ENCODE measurements at regions not wholly inside any gene's neighbourhood (a gene's known extent, or its start where the extent isn't known, plus 50 kb on each side); places are given as distances from the start of the nearest gene placed in this dataset.

DNA sequence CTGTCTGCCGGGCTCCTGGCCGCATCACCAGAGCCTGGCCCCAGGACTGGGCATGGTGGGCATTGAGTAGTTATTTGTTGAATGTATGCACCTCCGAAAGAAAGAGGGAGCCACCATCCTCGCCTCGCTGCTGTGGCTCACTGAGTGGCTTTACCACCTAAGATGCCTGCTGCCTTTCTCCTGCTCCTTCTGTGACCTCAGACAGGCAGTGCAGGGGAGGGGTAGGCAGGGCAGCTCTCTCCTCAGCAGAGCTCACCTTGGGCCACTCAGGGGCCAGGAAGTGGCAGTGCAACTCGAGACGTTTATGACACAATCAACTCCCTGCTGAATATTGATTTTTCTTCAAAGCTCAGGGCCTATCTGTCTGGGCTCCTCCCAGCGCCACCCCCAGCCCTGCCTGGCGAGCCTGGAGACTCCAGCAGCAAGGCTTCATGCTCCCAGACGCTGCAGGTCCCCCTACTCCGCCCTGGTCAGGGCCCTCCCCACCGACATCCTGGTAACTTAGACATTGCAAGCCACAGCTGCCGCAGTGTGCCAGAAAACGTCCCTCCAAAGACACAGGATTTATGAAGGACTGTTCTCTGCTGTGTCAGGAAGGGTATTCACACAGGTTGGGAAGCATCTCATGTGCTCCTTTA is 84.3 kb upstream of the DIO3 start:
- H3K9ac ChIP-seq (ENCODE audit: low read depth, low read length) = no peak overlapping the region

DNA sequence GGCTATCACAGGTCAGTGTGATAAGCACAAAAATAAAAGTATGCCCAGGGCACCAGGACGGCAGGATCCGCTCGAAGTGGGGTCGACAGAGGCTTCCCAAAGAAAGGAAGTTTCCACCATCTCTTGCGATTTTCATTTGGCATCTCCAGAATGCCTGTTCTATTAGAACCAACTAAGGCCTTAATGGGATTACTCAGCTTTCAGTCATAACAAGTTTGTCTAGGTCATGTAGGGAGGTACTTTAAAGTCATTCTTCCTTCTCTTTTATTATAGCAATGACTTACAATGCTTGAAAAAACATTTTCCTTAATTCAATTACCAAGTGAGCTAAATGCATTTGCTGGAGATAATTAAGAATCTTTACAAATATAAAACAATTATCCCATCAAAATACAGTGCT is 83.6 kb upstream of the DIO3 start:
- Histone ChIP-seq H3K27me3 (ENCODE audit: control insufficient read depth, insufficient read depth, low read length) (no peaks in the 10 kb centered on the region), H3K9ac (ENCODE audit: low read depth, low read length) (no peak overlapping the region), H3K4me1 (ENCODE audit: control insufficient read depth, insufficient read depth, low read length) (peaks cover 5% of the 10 kb centered on the region), H3K4me3 (ENCODE audit: low read depth, low read length) (no peak overlapping the region), H3K9me3 (ENCODE audit: control insufficient read depth, insufficient read depth, low read length) (no peaks in the 10 kb centered on the region), H3K36me3 (ENCODE audit: control insufficient read depth, insufficient read depth, low read length) (no peaks in the 10 kb centered on the region)

More for the DNA sequence above, 84.3 kb upstream of the DIO3 start:
- no peaks in the 10 kb centered on the region for H3K36me3 ChIP-seq (ENCODE audit: control insufficient read depth, insufficient read depth, low read length)
- H3K4me1 ChIP-seq (ENCODE audit: control insufficient read depth, insufficient read depth, low read length) = peaks cover 5% of the 10 kb centered on the region
- H3K9me3 ChIP-seq (ENCODE audit: control insufficient read depth, insufficient read depth, low read length) = no peaks in the 10 kb centered on the region
- no peaks in the 10 kb centered on the region for H3K27me3 ChIP-seq (ENCODE audit: control insufficient read depth, insufficient read depth, low read length)
- H3K4me3 ChIP-seq (ENCODE audit: low read depth, low read length) = no peak overlapping the region

DNA sequence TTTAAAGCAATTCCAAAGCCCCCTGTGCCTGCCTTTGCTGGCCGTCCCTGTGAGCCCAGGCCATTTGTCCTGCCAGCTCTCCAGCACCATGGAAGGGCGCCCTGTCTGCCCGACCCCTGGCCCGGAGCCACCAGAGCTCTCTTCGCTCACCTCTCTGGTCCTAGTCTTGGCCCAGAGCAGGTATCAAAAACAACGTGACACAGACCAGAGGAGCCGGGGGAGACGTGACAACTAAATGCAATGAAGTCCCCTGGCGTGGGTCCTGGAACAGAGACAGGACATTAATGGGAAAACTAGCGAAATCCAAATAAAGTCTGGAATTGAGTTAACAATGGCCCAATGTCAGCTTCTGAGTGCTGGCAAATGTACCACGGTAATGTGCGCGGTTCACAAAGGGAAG is 83.2 kb upstream of the DIO3 start:
- Histone ChIP-seq H3K36me3 (ENCODE audit: control insufficient read depth, insufficient read depth, low read length) (no peaks in the 10 kb centered on the region), H3K4me3 (ENCODE audit: low read depth, low read length) (no peak overlapping the region), H3K4me1 (ENCODE audit: control insufficient read depth, insufficient read depth, low read length) (peaks cover 5% of the 10 kb centered on the region), H3K27me3 (ENCODE audit: control insufficient read depth, insufficient read depth, low read length) (no peaks in the 10 kb centered on the region), H3K9me3 (ENCODE audit: control insufficient read depth, insufficient read depth, low read length) (no peaks in the 10 kb centered on the region), H3K9ac (ENCODE audit: low read depth, low read length) (no peak overlapping the region)

DNA sequence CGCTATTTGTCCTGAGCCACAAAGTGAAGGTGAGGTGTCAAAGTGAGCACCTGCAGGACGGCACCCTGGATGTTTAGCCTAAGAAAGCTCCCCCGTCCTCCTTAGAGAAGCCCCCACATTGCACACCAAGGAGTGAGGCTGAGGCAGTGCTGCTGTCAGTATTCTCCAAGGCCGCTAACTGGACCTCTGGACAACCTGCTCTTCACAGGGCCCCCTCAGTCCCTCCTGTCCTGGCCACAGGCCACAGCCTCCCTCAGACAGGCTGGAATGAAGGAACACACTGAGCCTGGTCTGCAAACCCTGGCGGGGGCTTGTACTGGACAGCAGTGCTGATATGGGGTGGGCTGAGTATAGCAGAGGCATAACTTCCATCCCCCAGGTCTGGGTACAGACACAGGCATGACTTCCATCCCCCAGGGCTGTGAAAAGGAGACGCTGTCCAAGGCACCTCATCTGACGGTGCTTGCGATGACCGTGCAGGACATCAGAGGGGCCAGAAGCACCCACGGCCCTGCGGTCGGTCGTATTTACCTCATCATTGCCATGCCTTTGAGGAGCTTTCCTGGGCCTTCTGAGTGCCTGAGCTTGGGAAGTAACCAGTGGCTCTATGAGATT is 82.4 kb upstream of the DIO3 start:
- H3K4me3 ChIP-seq (ENCODE audit: low read depth, low read length) = no peak overlapping the region
- H3K36me3 ChIP-seq (ENCODE audit: control insufficient read depth, insufficient read depth, low read length) = no peaks in the 10 kb centered on the region
- no peaks in the 10 kb centered on the region for H3K27me3 ChIP-seq (ENCODE audit: control insufficient read depth, insufficient read depth, low read length)
- H3K9ac ChIP-seq (ENCODE audit: low read depth, low read length) = no peak overlapping the region
- no peaks in the 10 kb centered on the region for H3K9me3 ChIP-seq (ENCODE audit: control insufficient read depth, insufficient read depth, low read length)
- H3K4me1 ChIP-seq (ENCODE audit: control insufficient read depth, insufficient read depth, low read length) = peaks cover 5% of the 10 kb centered on the region

DNA sequence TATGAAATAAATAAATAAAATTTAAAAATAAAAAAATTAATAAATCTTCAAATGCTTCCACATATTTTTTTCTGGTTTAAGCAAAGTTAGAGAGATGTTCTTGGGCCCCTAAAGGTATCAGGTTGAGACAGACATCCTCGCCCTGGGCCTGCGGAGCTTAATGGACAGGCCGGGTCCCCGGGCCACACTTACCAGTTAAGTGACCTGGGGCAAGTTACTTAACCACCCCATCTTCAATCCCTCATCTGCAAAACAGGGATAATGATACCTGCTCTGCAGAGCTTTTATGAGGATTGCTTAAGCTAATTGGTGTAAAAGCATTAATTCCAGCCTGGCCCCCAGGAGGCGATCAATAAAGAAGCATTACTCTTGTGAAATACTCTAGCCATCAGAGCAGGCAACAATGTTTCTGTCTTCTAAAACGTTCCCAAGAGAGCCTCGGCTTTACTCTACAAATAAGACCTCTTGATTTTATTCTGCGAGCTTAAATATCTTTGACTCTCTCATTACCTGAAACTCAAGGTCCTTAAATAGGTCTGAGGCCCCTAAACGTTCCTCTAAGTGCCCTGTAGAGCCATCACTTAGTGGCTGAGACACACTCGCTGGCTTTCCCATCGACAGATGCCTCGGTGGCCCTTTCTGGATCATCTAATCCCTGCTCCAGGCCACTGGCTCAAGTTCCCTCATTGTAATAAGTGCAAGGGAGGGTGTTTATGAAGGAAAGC is 81.1 kb upstream of the DIO3 start:
- no peaks in the 10 kb centered on the region for H3K36me3 ChIP-seq (ENCODE audit: control insufficient read depth, insufficient read depth, low read length)
- H3K9me3 ChIP-seq (ENCODE audit: control insufficient read depth, insufficient read depth, low read length) = no peaks in the 10 kb centered on the region
- H3K4me3 ChIP-seq (ENCODE audit: low read depth, low read length) = no peak overlapping the region
- H3K9ac ChIP-seq (ENCODE audit: low read depth, low read length) = no peak overlapping the region
- peaks cover 5% of the 10 kb centered on the region for H3K4me1 ChIP-seq (ENCODE audit: control insufficient read depth, insufficient read depth, low read length)
- no peaks in the 10 kb centered on the region for H3K27me3 ChIP-seq (ENCODE audit: control insufficient read depth, insufficient read depth, low read length)

DNA sequence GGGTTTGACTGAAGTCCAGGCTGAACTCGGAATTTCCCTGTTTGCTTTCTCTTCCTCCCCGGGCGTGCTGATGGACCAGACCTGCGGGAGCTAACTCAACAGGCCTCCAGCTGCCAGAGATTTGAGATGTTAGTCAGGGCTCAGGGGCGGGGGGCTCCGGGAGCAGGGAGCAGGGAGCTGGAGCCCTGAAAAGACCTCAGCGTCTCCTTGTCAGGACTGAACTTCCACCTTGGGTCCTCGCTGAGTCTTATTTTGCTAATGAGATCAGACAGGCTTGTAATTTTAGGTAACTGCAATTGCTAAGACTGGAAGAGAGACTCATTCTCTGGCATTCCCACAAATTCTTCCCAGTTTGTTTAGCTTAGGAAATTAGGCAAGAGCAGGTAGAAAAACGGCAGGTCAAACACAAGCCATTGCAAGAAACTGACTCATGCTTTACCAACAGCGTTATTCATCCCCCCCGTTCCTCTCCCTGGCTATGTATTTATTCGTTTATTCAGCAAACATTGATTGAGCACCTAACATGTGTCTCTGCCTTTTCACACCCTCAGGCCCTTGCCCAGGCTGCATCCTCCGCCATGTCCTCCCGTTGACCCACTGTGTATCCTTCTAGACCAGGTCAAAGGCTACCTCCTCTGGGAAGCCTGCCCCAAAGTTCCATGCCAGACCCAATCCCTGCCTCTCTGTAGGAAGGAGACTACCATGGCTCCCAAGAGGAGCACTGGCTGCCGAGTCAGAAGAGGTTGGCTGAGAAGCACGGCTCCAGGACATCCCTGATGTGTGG is 80.4 kb upstream of the DIO3 start:
- Histone ChIP-seq H3K4me1 (ENCODE audit: control insufficient read depth, insufficient read depth, low read length) (peaks cover 5% of the 10 kb centered on the region), H3K27me3 (ENCODE audit: control insufficient read depth, insufficient read depth, low read length) (no peaks in the 10 kb centered on the region), H3K4me3 (ENCODE audit: low read depth, low read length) (no peak overlapping the region), H3K36me3 (ENCODE audit: control insufficient read depth, insufficient read depth, low read length) (no peaks in the 10 kb centered on the region), H3K9ac (ENCODE audit: low read depth, low read length) (no peak overlapping the region), H3K9me3 (ENCODE audit: control insufficient read depth, insufficient read depth, low read length) (no peaks in the 10 kb centered on the region)

DNA sequence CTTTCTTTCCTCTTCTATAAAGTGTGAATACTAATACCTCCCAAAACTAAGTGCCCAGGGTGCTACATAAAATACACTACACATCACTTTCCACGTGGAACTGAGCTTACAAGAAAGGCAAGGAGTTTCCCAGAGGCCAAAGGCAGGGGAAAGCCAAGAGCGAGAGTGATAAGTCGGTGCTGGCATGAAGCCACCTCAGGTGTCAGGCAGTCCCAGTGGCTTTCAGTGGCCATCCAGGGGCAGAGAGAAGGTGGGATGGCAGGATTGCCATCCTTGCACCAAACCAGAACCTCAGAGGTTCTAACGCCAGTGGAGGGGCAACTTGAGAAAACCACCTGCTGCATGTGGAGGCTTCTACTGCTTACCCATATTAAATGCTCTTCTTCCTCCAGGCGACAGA is 79.7 kb upstream of the DIO3 start:
- Histone ChIP-seq H3K4me1 (ENCODE audit: control insufficient read depth, insufficient read depth, low read length) (peaks cover 5% of the 10 kb centered on the region), H3K9ac (ENCODE audit: low read depth, low read length) (no peak overlapping the region), H3K36me3 (ENCODE audit: control insufficient read depth, insufficient read depth, low read length) (no peaks in the 10 kb centered on the region), H3K4me3 (ENCODE audit: low read depth, low read length) (no peak overlapping the region), H3K9me3 (ENCODE audit: control insufficient read depth, insufficient read depth, low read length) (no peaks in the 10 kb centered on the region), H3K27me3 (ENCODE audit: control insufficient read depth, insufficient read depth, low read length) (no peaks in the 10 kb centered on the region)

DNA sequence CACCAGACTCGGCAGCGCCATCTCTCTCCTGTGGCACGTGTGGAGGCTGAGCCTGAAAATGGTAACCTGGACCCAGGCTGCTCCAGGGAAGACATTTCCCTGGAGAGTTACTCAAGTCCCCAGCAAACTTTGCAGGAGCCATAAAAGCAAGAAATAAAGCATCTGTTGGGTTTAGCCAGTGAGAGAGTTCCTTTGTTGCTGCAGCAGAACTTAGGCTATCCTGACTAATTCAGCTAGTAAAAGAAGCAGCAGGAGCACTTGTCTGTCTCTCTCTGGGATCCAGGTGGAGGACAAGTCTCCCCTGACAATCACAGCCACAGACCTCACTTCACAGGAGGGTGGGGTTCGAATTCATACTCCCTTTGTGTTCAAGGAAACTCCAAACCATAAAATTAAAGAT is 79.2 kb upstream of the DIO3 start:
- Histone ChIP-seq H3K9me3 (ENCODE audit: control insufficient read depth, insufficient read depth, low read length) (no peaks in the 10 kb centered on the region), H3K27me3 (ENCODE audit: control insufficient read depth, insufficient read depth, low read length) (no peaks in the 10 kb centered on the region), H3K9ac (ENCODE audit: low read depth, low read length) (no peak overlapping the region), H3K36me3 (ENCODE audit: control insufficient read depth, insufficient read depth, low read length) (no peaks in the 10 kb centered on the region), H3K4me1 (ENCODE audit: control insufficient read depth, insufficient read depth, low read length) (peaks cover 5% of the 10 kb centered on the region), H3K4me3 (ENCODE audit: low read depth, low read length) (no peak overlapping the region)

DNA sequence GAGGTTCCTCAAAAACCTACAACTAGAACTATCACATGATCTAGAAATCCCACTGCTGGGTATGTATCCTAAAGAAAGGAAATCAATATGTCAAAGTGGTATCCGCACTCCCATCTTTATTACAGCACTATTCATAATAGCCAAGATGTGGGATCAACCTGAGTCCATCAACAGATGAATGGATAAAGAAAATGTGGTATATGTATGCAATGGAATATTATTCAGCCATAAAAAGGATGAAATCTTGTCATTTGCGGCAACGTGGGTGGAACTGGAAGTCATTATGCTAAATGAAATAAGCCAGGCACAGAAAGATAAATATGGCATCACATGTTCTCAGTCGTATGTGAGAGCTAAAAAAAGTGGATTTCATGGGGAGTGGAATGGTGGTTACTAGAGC is 77.5 kb upstream of the DIO3 start:
- Histone ChIP-seq H3K9ac (ENCODE audit: low read depth, low read length) (no peak overlapping the region), H3K9me3 (ENCODE audit: control insufficient read depth, insufficient read depth, low read length) (no peaks in the 10 kb centered on the region), H3K4me1 (ENCODE audit: control insufficient read depth, insufficient read depth, low read length) (peaks cover 2% of the 10 kb centered on the region), H3K4me3 (ENCODE audit: low read depth, low read length) (no peak overlapping the region), H3K36me3 (ENCODE audit: control insufficient read depth, insufficient read depth, low read length) (no peaks in the 10 kb centered on the region), H3K27me3 (ENCODE audit: control insufficient read depth, insufficient read depth, low read length) (no peaks in the 10 kb centered on the region)

DNA sequence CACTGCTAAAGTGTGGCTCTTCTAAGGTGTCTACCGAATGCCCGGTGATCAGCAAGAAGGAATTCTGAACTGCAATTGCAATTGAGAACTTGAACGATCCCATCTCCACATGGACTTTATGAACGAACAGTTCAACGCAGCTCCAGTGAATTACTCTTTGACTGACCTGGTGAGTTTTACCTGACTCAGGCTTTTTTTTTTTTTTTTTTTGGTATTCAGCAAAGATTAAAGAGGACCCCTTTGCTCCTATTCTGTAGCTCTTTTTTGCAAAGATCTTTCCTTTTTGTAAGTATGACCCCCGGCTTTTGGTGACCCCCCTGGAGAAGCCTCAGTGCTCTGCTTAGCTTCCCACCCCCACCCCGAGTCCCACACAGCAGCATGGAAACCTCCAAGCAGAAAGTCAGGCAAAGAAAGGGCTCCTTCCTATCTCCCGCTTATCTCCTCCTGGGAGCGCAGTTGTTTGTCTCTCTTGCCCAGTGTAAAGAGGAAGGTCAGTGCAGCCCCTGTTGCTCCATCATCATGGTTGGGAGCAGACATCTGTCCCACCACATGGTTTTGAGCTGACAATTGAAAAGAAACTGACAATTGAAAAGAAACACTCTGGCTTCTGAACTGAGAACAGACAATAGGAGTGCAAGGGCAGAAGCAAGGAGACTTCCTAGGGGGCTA is 72.1 kb upstream of the DIO3 start:
- no peaks in the 10 kb centered on the region for H3K9me3 ChIP-seq (ENCODE audit: control insufficient read depth, insufficient read depth, low read length)
- no peak overlapping the region for H3K4me3 ChIP-seq (ENCODE audit: low read depth, low read length)
- H3K9ac ChIP-seq (ENCODE audit: low read depth, low read length) = no peak overlapping the region
- H3K27me3 ChIP-seq (ENCODE audit: control insufficient read depth, insufficient read depth, low read length) = no peaks in the 10 kb centered on the region
- H3K4me1 ChIP-seq (ENCODE audit: control insufficient read depth, insufficient read depth, low read length) = no peaks in the 10 kb centered on the region
- H3K36me3 ChIP-seq (ENCODE audit: control insufficient read depth, insufficient read depth, low read length) = no peaks in the 10 kb centered on the region

DNA sequence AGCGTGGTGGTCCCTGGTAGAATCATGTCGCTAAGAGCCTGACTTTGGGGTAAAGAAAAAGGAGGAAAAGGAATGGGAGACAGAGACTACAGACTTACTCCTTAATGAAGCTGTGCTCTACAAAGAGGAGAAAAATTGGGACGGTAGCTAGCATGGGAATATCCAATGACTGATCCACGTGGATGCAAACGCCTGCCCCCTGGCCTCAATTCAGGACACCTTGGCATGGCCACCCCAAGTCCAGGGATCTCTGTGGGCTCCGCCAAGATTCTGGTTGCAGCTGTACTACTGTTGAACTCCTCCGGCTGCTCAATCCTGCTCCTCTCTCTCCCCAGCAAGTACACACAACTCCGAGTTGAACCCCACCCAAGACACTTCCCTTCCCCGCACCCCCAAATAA is 70.5 kb upstream of the DIO3 start:
- Histone ChIP-seq H3K9me3 (ENCODE audit: control insufficient read depth, insufficient read depth, low read length) (no peaks in the 10 kb centered on the region), H3K9ac (ENCODE audit: low read depth, low read length) (no peak overlapping the region), H3K36me3 (ENCODE audit: control insufficient read depth, insufficient read depth, low read length) (no peaks in the 10 kb centered on the region), H3K27me3 (ENCODE audit: control insufficient read depth, insufficient read depth, low read length) (no peaks in the 10 kb centered on the region), H3K4me1 (ENCODE audit: control insufficient read depth, insufficient read depth, low read length) (no peaks in the 10 kb centered on the region), H3K4me3 (ENCODE audit: low read depth, low read length) (no peak overlapping the region)

Measured in iPS-15b (cell line).